Dedifferentiated amniotic fluid mesenchymal stem cell (primary cell): ENCODE measurements at regions not wholly inside any gene's neighbourhood (a gene's known extent, or its start where the extent isn't known, plus 50 kb on each side); places are given as distances from the start of the nearest gene placed in this dataset.
A peak's percentile ranks its signal among the peaks of the same experiment; 100 is the strongest.

Experiments used
- DNase-seq: peaks from one replicate; pipeline ENCODE4 v3.0.0-alpha.2; 2016; ENCODE audit errors: extremely low spot score

- no peak for DNase-seq
These were observed 88.0 kb downstream of the TMEM100 start for GRCh38 chr17:55634702-55635101.

- DNase-seq = no peak
These were observed 89.8 kb downstream of the TMEM100 start for GRCh38 chr17:55632893-55633292.

DNA sequence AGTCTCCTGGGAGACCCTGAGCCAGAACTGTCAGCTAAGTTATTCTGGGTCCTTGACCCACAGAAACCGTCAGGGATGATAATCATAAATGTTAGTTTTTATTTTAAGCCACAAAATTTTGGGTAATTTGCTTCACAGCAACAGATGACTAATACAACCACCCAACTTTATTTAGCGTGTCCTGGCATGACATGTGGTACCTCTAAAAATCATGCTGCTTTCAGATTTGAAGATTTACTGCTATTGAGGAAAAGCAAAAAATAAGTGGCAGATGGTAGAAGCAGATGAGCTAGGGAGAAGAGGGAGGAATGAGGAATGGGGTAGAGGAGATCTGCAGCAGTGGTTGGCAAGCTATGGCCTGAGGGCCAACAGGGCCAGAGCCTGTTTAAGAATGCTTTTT, 90.4 kb downstream of the TMEM100 start:
- no peak for DNase-seq

- DNase-seq = no peak
These were observed 92.7 kb downstream of the TMEM100 start for GRCh38 chr17:55629995-55630394.

- no peak for DNase-seq
These were observed 97.1 kb downstream of the TMEM100 start for GRCh38 chr17:55625521-55625920.

GRCh38 chr17:55624772-55625433, 97.8 kb downstream of the TMEM100 start:
- no peak for DNase-seq

DNA sequence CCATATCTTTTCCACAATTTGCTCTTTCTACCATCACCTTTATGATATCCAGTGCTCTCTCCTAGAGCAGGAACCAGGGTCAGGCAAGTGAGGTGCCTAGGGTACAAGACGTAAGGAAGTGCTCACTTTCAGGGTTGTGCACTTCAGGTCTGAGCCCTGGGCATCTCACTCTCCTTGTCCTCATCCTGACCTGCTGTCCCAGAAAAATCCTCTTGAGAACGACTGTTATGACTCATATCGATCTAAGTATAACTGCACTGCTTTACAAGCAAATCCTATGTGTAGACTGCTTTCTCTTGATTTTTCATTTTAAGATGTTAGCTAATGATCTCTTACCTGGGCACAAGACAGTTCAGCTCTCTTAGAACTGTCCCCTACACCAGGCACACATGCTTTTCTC, 100.1 kb downstream of the TMEM100 start:
- DNase-seq = no peak

DNA sequence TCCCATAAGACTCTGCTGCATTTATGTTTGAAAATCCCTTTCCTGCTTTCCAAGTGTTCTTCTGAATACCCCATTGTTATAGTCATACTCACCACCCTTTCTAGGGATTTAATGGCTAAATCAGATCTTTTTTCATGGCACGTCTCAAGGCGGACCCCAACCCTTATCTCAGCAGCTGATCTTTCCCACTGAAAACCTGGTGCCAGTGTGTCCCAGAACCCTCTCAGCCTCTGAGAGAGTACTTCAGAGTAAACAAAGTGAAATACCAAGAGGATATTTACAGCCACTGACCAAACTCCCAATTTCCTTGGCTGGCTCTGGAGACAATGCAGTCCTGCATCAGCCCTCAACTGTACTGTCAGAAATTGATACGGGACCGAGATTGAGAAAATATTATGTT, 101.7 kb downstream of the TMEM100 start:
- DNase-seq = no peak

DNA sequence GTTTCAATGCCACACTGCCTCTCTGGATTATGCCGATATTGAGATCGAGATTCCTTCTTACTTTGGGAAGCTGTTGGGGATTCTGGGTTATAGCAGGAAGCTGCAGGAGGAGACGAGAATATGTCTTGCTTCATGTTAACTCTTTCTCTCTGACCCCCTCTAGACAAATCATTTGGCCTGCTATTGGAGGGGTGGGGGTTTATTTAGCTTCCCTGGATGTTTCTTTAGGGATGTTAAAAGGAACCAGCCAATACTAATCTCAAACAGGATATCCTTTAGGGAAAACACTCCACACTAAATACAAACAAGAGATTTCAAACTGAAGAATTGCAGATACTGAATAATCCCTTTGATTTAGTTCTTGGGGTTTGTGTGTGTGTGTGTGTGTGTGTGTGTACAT, 102.6 kb downstream of the TMEM100 start:
- DNase-seq = no peak

DNA sequence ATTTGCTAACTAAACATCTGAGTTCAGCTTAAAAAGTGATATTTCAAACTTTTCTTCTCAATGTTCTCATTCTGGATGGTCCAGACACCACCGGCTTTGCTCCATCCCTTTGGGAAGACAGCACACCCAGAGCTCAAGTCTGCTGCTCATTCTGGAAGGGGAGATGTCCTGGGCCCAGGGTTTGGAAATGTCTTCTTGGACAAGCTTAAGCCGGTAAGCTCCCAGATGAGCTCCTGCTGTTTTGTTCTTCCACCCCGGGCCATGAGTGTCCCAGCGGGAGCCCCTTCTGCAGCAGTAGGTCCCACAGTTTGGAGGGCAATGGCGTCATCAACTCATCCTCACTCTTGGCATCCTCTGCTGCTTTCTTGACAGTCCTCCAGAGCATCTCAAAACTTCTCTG, 105.2 kb downstream of the TMEM100 start:
- no peak for DNase-seq

GRCh38 chr17:55614061-55614460, 102.8 kb upstream of the SMIM36 start:
- no peak for DNase-seq

DNA sequence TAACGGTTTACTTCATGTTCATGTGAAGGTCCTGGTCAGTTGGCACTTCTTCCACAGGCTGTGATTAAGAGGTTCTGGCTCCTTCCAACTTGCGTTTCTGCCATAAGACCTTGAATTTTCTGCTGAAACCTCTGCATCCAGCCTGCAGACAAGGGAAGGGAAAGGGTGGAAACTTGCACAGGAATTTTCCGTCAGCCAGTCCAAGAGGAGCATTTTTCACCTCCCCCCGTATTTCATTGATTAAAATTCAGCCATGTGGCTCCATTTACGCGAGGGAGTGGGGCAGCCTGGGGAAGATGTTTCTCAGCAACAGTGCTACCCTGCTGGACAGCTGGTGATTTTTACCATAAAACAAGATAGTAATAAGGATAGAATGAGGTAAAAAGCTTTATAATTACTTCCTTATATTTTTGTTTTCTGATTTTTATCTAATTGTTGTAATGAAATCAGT, 101.5 kb upstream of the SMIM36 start:
- DNase-seq = no peak

DNA sequence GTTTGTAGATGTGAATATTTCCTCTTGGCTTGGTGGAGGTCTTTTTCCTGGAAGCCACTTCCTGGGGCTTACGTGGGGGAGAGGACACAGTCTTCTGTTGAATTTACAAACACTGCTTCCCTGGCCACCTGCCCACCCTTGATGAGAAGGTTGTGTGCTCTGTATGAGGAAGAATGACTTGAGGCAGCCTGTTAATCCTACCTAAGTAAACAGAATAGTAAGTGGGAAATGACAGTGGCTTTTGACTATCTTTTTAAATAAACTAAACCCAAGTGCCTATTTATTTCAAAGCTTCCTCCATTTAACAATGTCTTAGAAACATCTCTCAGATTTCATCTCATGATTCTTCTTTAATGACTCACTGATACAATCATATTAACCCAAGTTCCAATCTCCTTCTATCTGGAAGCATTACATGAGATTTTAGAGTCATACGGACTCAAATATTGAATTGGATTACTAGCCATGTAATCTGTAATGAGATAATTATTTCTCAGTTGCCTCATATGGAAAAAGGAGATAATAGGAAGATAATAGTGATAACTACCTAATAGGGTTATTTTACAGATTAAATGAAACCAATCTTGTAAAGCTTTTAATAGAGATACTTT, 96.6 kb upstream of the SMIM36 start:
- DNase-seq = no peak

DNA sequence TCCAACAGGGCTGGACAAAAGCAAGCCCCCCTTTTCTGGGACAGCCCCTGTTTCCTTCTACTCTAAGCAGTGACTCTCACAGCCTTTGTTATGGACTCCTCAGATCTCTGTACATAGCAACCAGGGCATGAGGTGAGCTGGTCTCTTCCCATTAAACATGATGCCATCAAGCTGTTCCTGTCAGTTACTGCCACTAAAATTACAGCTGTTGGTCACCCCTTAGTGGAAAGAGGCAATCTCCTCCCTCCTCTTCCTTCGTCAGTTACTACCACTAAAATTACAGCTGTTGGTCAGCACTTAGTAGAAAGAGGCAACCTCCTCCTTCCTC, 95.2 kb upstream of the SMIM36 start:
- no peak for DNase-seq

DNA sequence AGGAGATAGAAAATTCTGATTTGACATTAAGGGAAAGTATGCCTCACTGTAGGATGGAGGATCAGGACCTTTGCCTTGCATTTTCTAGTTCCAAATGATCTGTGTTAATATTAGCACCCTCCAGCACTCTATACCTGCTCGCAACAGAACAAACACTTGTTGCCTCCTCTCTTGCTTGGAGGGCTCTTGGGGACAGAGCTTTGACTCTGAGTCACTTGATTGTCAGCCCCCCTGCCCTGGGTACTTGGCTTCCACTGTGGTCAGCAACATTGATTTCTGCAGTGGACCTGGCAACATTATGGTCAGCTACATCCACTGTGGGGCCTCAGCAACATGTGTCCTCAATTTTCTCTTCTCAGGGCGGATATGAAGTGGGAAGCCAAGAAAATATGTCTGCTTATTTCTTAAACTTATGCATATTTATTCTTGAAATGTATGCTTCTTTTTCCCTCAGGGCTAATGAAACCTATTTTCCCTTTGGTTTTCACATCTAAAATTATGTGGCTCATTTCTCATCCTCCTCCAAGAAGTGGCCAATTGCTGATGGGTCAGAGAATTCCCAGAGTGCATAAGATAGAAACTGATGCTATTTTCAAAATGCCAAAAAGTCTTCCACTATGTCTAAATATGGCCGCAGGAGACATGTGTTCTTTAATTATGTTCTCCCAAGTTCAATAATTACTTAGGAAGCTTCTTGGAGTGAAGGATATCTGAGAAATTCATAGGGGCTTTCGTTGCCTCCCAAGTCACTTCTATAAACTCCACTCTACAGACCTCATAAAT, 94.6 kb upstream of the SMIM36 start:
- no peak for DNase-seq

DNA sequence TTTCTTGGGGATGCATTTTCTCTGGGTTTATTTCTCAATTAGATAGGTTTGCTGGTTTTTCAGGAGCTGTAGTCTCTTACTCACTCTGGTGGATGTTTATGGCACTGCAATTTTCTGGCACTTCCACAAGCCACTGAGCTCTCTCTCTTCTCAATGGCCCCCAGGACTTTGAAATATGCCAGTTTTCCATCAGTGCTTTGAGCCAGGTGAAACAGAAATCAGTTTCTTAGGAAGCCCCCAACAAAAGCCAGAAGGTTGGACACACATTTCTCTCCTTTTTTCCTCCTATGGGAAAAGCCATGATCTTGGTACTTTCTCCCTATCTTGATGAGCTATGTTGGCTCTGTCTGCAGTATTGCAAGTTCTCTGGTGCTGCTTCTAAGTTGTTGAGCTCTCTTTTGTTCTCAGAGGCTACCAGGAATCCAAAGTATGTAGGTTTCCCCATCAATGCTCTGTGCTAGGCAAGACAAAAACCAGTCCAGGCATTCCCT, 90.7 kb upstream of the SMIM36 start:
- peak; percentile 53 for DNase-seq

DNA sequence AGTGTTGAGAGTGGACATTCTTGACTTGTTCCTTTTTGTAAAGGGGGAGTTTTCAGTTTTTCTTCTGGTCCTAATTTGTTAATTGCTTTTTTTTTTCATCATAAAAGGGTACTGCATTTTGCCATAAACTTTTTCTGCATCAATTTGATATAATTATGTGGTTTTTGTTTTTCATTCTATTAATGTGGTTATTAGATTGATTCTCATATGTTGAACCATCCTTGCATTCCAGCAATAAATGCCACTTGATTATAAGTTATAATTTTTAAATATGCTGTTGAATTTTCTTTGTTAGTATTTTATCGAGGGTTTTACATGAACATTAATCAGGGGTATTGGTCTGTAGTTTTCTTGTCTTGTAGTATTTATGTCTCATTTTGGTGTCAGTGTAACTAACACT, 87.2 kb upstream of the SMIM36 start:
- no peak for DNase-seq

- DNase-seq = peak; percentile 32
These were observed 77.4 kb upstream of the SMIM36 start for GRCh38 chr17:55588446-55589242.

DNA sequence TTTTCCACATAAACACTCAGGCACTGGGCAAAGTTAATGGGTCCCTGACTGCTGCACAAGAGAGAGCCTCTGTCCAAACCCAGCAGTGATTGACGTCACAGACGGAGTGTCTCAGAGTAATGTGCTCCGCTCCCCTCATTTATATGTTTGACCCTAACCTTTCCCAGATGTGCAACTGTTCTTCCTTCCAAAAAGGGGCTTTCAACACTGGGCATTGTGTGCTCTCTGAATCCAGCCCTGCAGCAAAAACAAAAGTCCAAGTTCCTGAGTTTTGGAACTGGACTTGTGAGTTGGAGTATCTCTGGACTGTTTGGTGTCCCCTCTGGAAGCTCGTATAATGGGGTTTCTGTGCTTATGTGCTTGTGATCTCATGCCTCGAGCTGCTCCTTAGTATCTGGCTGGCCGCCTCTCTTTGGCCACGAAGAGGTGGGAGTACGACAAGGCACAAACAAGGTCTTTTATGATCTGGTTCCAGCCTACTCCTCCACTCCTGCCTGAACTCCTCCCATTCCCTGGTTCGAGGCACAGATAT, 76.4 kb upstream of the SMIM36 start:
- DNase-seq = no peak

DNA sequence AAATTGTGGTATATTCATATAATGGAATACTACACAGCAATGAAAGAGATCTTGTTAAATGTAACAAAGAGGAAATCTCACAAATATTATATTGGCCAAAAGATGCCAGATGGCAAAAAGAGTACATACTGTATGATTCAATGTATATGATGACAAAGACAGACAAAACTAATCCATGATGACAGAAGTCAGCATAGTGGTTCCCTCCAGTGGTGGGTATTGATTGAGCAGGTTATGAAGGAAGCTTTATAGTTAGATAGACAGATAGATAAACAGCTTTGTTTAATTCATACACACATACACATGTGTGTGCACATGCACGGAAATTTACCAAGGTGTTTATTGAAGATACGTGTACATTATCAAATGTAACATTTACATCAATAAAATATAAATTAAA, 74.4 kb upstream of the SMIM36 start:
- no peak for DNase-seq

DNA sequence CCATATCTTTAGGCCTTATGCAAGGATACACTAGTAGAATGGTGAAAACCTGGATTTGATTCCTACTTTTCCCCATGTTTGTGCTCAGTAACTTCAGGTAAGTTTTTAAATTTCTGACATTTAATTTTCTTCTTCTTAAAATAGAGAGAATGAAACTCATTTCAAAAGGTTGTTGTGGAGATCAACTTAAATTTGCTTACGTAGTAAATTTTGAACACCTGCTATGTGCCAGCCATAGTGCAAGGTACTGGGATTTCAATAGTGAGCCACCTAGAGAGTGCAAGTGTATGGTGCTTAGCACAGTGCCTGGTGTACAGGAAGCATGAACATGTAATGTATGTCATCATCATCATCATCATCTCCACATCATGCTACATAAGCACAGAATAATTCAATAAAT, 73.6 kb upstream of the SMIM36 start:
- no peak for DNase-seq
